ENCODE measurements at regions not wholly inside any gene's neighbourhood (a gene's known extent, or its start where the extent isn't known, plus 50 kb on each side); places are given as distances from the start of the nearest gene placed in this dataset.

DNA sequence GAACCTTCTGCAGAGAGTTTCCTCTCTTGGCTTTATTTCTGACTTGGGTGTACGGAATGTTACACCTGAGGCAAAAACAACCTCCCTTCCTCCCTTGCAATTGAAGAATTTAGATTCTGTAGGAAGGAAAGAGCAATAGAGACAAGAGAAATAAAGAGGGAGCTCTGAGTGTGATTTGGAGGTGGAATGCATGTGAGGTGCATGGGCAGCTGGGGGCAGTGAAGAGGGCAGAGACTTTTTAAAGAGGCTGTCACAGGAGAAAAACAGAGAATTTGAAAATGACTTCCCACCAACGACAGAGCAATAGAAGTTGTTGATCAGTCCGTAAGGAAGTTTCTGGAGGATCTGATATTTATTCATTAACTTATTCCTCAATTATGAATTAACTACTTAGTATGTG, 172.0 kb upstream of the B3GALT2 start:
- H3K4me1 Mint-ChIP-seq: peaks cover 0 to 1% (median 0%) of the 10 kb centered on the region in 4 donors
- no peaks in the 10 kb centered on the region for H3K36me3 Mint-ChIP-seq
- no peak for DNase-seq
- H3K9me3 Mint-ChIP-seq: no peaks in the 10 kb centered on the region
- no peak overlapping the region for H3K4me3 Mint-ChIP-seq
- no peak for ATAC-seq
- H3K27me3 Mint-ChIP-seq: peaks cover 0 to 1% (median 0%) of the 10 kb centered on the region in 5 donors
- no peak overlapping the region for H3K27ac Mint-ChIP-seq
- POLR2A ChIA-PET: no interaction called here

DNA sequence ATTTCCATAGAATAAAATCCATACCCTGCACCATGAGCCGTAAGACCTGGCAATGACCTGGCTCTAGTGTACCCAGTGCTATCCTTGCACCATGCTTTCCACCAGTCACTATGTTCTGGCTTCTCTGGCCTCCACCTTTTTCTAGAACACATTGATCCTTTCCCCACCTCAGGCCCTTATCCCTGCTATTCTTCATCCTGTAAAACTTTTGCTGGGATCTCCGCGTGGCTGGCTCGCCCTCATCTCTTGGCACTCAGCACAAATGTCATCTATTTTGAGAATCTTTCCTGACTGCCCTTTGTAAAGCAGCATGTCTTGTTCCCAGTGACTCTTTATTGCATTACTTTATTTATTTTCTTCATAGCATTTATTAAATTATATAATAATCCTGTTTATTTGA, 169.8 kb upstream of the B3GALT2 start:
- no peak overlapping the region for H3K27ac Mint-ChIP-seq
- peaks cover 0 to 1% (median 0%) of the 10 kb centered on the region in 4 donors for H3K4me1 Mint-ChIP-seq

DNA sequence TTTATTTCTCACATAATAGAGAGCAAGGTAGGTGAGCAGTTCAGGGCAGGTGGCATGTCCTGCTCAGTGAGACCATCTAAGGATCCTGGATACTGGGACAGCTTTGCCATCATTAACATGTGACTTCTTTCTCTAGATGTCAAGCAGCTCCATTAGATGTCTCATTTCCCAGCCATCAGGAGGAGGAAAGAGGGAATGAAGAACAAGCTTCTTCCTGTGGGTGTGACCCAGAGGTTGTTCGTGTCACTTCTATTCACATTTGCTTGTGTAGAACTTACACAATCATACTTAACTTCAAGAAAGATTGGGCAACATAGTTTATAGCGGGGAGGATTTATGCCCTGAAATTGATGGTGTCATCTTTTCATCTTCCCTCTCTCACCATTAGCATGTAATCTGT, 169.2 kb upstream of the B3GALT2 start:
- H3K9me3 Mint-ChIP-seq: peaks cover 0 to 4% (median 0%) of the 10 kb centered on the region in 9 donors
- POLR2A ChIA-PET: no interaction called here
- H3K4me3 Mint-ChIP-seq: no peak overlapping the region

More for the DNA sequence above, 169.8 kb upstream of the B3GALT2 start:
- no peak overlapping the region for H3K4me3 Mint-ChIP-seq
- no peaks in the 10 kb centered on the region for H3K36me3 Mint-ChIP-seq
- DNase-seq: no peak
- POLR2A ChIA-PET: no interaction called here
- H3K9me3 Mint-ChIP-seq: peaks cover 0 to 4% (median 0%) of the 10 kb centered on the region in 9 donors
- no peak for ATAC-seq
- H3K27me3 Mint-ChIP-seq: peaks cover 0 to 1% (median 0%) of the 10 kb centered on the region in 5 donors

DNA sequence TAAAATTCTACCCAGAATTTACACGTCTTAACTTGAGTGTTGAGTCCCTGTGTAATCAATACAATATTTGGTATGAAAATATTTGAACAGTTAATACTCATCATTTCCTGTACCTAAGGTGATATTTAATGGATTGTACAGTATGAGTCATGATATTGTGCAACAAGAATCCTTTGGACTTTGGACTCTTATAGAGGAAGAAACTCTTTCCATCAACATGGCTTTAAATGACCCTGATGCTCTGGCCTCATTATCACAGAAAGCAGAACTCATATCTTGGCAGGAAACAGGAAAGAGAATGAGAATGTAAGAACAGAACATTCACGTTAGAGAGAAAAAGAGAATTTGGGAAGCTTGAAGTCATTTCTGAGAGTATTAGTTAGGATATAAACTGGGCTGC, 168.8 kb upstream of the B3GALT2 start:
- H3K27ac Mint-ChIP-seq: no peak overlapping the region
- H3K27me3 Mint-ChIP-seq: peaks cover 0 to 1% (median 0%) of the 10 kb centered on the region in 5 donors
- H3K9me3 Mint-ChIP-seq: peaks cover 0 to 4% (median 0%) of the 10 kb centered on the region in 9 donors

More for the DNA sequence above, 169.2 kb upstream of the B3GALT2 start:
- Mint-ChIP-seq H3K27ac (no peak overlapping the region), H3K27me3 (peaks cover 0 to 1% (median 0%) of the 10 kb centered on the region in 5 donors), H3K36me3 (no peaks in the 10 kb centered on the region), H3K4me1 (peaks cover 0 to 1% (median 0%) of the 10 kb centered on the region in 4 donors)
- no peak for DNase-seq
- no peak for ATAC-seq

DNA sequence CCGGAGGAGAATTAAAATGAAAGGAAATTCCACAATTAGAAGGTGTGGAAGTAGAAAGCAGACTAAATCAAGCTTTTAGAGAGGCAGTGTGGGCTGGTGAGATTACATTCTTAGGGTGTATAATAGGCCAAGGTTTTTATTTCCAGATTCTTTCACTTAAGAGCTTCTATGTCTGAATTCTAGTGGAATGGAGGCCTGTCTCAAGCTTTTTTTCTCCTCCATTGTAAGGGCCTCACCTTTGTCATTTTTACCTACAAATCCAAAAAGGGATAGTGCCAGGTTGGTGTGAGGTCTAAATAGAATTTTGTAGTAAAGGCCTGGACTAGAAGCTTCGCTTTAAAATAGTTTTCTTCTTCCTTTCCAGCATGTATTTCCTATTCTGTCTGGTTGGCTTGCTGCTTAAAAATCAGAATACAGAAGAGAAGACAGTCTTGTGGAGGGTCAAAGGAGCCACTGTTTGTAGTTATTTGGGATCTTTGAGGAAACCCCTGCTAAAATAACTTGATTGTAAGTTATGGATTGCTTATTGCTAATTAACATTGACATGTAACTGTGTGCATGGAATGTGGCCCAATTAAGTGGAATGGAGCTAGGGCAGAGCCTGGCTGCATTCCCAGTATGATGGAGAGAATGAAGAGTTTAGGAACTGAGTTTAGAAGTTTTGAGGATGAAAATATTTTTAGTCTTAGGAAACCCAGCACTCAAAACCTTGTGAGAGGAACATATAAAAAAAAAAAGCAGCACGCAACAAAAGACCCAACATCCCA, 162.5 kb upstream of the B3GALT2 start:
- DNase-seq (no peak), ATAC-seq (no peak)
- Mint-ChIP-seq H3K9me3 (peaks cover 0 to 4% (median 0%) of the 10 kb centered on the region in 9 donors), H3K4me3 (no peak overlapping the region), H3K27me3 (no peaks in the 10 kb centered on the region), H3K27ac (no peak overlapping the region), H3K4me1 (no peaks in the 10 kb centered on the region), H3K36me3 (no peaks in the 10 kb centered on the region)
- POLR2A ChIA-PET: no interaction called here

More for the DNA sequence above, 168.8 kb upstream of the B3GALT2 start:
- DNase-seq (no peak), ATAC-seq (no peak)
- no peaks in the 10 kb centered on the region for H3K36me3 Mint-ChIP-seq
- peaks cover 0 to 1% (median 0%) of the 10 kb centered on the region in 4 donors for H3K4me1 Mint-ChIP-seq
- no peak overlapping the region for H3K4me3 Mint-ChIP-seq
- POLR2A ChIA-PET: no interaction called here

DNA sequence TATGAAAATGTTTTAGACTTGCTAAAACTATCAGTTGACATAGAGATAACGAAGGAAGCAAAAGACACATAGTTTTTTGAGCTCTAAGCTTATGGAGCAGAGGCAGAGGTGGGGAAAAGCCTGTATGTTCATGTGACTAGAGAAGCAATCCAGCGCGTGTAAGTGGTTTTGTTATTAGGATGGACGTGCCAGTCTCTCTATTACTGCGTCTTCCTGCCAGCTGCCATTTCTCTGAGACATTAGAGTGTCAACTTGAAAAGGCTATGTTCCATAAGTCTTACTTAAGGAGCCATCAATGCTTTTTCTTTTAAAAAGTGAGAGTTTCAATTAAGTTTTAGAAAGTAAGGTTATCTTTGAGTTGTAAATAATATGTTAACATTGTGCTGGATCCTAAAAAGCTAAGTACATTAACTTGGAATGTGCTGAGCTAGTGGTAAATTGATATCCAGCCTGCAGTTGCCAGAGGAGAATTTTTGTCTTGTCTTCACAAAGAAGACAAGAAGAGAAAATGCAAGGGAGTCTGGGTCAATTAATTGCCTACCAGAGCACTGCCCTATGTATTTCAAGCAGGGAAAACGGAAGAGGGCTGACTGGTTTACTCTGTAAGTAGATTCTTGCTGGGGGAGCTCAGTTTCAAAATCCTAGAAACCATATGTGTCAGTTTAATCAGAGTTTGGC, 161.8 kb upstream of the B3GALT2 start:
- no peak overlapping the region for H3K27ac Mint-ChIP-seq
- POLR2A ChIA-PET: no interaction called here
- no peaks in the 10 kb centered on the region for H3K4me1 Mint-ChIP-seq
- no peaks in the 10 kb centered on the region for H3K36me3 Mint-ChIP-seq
- no peak for ATAC-seq
- DNase-seq: no peak
- H3K27me3 Mint-ChIP-seq: no peaks in the 10 kb centered on the region
- H3K9me3 Mint-ChIP-seq: peaks cover 0 to 4% (median 0%) of the 10 kb centered on the region in 9 donors
- no peak overlapping the region for H3K4me3 Mint-ChIP-seq

DNA sequence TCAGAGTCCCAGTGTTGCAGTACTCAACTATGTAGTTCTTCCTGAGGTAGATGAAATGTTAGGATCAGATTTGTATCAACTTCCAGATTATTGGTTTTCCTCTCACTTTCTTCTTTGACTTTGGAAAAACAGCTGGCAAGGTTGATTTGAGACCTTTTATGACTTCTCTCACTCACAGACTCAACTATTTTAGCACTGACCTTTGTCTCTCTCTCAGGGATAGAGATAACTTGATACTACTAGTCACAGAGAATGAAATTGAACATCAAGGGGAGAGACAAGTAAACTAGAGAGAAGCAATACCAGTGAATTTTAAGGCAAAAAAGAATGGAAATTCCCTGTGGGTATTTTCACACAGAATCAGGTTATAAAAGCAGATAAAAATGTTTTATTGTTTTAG, 159.7 kb upstream of the B3GALT2 start:
- Mint-ChIP-seq H3K4me3 (no peak overlapping the region), H3K36me3 (no peaks in the 10 kb centered on the region), H3K27ac (no peak overlapping the region), H3K27me3 (no peaks in the 10 kb centered on the region), H3K4me1 (no peaks in the 10 kb centered on the region), H3K9me3 (no peaks in the 10 kb centered on the region)
- ATAC-seq (no peak), DNase-seq (no peak)
- POLR2A ChIA-PET: no interaction called here

DNA sequence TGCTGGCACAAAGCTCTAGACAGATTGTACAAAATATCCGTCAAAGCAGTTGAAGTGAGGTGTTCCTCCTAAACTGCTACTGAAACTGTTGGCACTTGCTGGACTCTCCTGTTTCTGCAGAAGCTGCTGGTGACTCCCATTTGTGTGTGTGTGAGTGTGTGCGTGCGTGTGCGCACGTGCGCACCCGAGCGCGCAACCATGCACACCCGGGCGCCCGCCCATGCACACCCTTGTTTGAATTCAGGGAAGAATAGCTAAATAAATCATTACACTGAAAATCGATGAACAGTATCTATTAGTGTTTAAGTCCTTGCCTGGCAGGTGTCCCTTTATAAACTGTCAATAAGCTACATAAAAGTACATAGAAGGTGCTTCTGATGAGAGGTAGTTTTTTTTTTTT, 156.4 kb upstream of the B3GALT2 start:
- POLR2A ChIA-PET: no interaction called here
- no peaks in the 10 kb centered on the region for H3K36me3 Mint-ChIP-seq
- no peak overlapping the region for H3K4me3 Mint-ChIP-seq
- no peak for DNase-seq
- no peak overlapping the region for H3K27ac Mint-ChIP-seq
- no peaks in the 10 kb centered on the region for H3K27me3 Mint-ChIP-seq
- no peak for ATAC-seq
- no peaks in the 10 kb centered on the region for H3K4me1 Mint-ChIP-seq
- H3K9me3 Mint-ChIP-seq: no peaks in the 10 kb centered on the region

DNA sequence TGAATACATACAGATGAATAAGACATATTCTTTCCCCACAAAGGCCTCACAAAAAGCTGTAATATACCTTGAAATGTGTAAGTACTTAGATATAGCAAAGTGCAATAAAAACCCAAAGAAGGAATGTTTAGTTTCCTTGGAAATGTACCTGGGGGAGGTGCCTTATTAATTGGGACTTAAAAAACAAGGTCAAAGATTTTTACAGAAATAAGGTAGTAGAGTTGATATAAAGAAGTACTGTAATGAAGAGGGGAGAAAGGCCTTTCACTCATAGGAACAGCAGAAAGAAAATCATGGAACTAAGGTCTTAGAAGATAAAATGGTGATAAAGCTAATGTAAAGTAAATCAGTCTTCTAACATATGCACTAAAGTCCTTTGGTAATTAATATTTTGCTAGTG, 153.9 kb upstream of the B3GALT2 start:
- H3K4me1 Mint-ChIP-seq: no peaks in the 10 kb centered on the region
- no peak overlapping the region for H3K27ac Mint-ChIP-seq
- DNase-seq (no peak), ATAC-seq (no peak)
- no peaks in the 10 kb centered on the region for H3K9me3 Mint-ChIP-seq
- H3K4me3 Mint-ChIP-seq: no peak overlapping the region
- POLR2A ChIA-PET: no interaction called here
- H3K36me3 Mint-ChIP-seq: no peaks in the 10 kb centered on the region
- H3K27me3 Mint-ChIP-seq: no peaks in the 10 kb centered on the region

DNA sequence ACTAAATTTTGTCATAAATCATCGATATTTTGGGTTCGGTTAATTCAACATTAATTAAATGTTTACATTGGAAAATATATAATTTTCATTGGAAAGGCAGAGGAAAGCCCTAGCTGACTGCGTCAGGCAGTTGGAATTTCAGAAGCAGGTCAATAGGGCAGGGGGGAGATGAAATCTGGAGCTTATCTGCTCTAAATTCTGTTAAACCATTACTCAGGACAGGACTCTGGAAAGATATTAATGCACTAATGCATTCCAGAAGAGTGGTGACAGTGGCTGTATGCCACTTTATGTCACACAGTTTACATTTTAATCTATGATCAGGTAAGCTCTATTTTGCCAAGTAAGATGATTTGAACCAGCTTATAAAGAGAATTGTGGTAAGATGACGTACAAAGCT, 153.0 kb upstream of the B3GALT2 start:
- Mint-ChIP-seq H3K4me1 (no peaks in the 10 kb centered on the region), H3K36me3 (peaks cover 0 to 6% (median 0%) of the 10 kb centered on the region in 3 donors), H3K9me3 (peaks cover 0 to 8% (median 5%) of the 10 kb centered on the region in 9 donors), H3K27ac (no peak overlapping the region), H3K4me3 (no peak overlapping the region), H3K27me3 (no peaks in the 10 kb centered on the region)
- ATAC-seq (no peak), DNase-seq (no peak)
- POLR2A ChIA-PET: no interaction called here

DNA sequence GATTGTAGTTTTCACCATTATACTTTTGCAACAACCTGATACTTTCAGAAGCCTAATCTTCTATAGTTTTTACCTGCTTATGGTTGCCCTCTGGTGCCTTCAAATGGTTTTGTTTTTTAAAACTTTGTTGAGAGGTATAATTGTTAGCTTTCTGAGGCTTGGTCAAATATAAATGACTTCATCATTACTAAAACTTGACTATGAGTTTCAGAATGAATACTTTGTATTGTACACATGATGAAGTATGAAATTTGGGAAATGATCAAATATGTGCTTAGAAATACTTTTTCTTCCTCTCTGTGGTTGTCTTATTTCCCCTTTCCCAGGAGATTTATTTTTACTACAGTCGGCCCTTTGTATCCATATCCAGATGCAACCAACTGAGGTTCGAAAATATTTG, 151.8 kb upstream of the B3GALT2 start:
- no peak for DNase-seq
- POLR2A ChIA-PET: no interaction called here
- Mint-ChIP-seq H3K27me3 (no peaks in the 10 kb centered on the region), H3K4me1 (no peaks in the 10 kb centered on the region), H3K36me3 (peaks cover 0 to 15% (median 5%) of the 10 kb centered on the region in 3 donors), H3K4me3 (no peak overlapping the region), H3K9me3 (peaks cover 5 to 17% (median 14%) of the 10 kb centered on the region in 9 donors), H3K27ac (no peak overlapping the region)
- ATAC-seq: no peak

DNA sequence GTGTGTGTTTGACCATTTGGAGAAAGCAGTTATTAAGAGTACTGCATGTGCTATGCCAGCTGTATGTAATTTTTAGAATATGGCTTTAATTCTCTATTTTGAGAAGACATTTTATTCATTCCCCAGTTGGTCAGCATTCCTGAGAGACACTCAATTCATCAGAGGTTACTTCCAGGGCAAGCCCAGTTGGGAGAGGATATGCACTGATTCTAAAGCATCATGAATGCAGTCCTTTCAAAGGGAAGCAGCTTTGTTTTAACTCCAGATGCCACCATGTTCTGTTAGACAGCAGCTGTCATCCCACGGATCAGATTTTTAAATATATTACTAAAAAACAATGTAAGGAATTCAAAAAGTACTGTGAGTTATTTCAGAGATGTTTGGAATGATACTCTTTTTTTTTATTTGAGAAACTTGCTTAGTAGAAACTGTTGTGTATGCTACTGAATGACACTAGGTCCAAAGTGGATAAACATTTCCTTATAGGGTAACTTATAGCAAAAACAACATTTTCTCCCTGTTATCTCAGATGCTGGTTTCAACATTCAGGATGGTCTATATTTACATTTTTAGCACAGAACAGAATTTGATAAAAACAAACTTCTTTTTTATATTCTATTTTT, 149.5 kb upstream of the B3GALT2 start:
- peaks cover 12 to 39% (median 25%) of the 10 kb centered on the region in 9 donors for H3K9me3 Mint-ChIP-seq
- DNase-seq (no peak), ATAC-seq (no peak)
- no peak overlapping the region for H3K27ac Mint-ChIP-seq
- POLR2A ChIA-PET: interaction anchor here (0.6 kb wide), 1 partner anchor 70 kb away, joined by 4 read pairs; no protein-coding TSS in a partner anchor
- H3K27me3 Mint-ChIP-seq: no peaks in the 10 kb centered on the region
- H3K4me3 Mint-ChIP-seq: no peak overlapping the region
- H3K36me3 Mint-ChIP-seq: peaks cover 0 to 34% (median 16%) of the 10 kb centered on the region in 3 donors
- H3K4me1 Mint-ChIP-seq: no peaks in the 10 kb centered on the region

DNA sequence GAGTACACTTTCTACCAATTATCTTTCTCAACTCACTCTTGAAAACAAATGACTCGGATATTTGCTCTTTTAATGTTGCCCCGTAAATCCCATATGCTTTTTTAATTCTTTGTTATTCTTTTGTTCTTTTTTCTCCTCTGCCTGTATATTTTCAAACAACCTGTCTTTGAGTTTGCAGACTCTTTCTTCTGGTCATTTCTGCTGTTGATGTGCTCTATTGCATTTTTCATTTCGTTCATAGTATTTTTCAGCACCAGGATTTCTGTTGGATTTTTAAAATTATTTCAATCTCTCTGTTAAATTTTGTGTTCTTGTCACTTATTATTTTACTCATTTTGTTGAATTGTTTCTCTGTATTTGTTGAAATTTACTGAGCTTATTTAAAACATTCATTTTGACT, 146.8 kb upstream of the B3GALT2 start:
- no peak for DNase-seq
- peaks cover 0 to 49% (median 29%) of the 10 kb centered on the region in 3 donors for H3K36me3 Mint-ChIP-seq
- no peak for ATAC-seq
- POLR2A ChIA-PET: no interaction called here
- H3K4me1 Mint-ChIP-seq: no peaks in the 10 kb centered on the region
- H3K9me3 Mint-ChIP-seq: peaks cover 14 to 60% (median 42%) of the 10 kb centered on the region in 9 donors
- no peak overlapping the region for H3K4me3 Mint-ChIP-seq
- H3K27ac Mint-ChIP-seq: no peak overlapping the region
- H3K27me3 Mint-ChIP-seq: peaks cover 0 to 2% (median 0%) of the 10 kb centered on the region in 5 donors

All from naive thymus-derived CD8-positive, alpha-beta T cell (primary cell).